HG03064 (cell line): ENCODE measurements at regions not wholly inside any gene's neighbourhood (a gene's known extent, or its start where the extent isn't known, plus 50 kb on each side); places are given as distances from the start of the nearest gene placed in this dataset.
"Not testable (repeated sequence)": the region's sequence is repeated elsewhere in the genome, so short reads cannot be mapped to it uniquely, and the experiment has no call there.

Source experiments
- ATAC-seq: cut with Tn5 transposase; IDR thresholded peaks from one replicate; pipeline ENCODE4 v1.9.1; 2021; ENCODE audit warnings: low read depth; ENCODE audit not compliant: unreplicated experiment

GRCh38 chr2:111315188-111315917 lies 194.6 kb downstream of the BCL2L11 start:
- ATAC-seq = not testable (repeated sequence)

- not testable (repeated sequence) for ATAC-seq
These were observed 195.6 kb downstream of the BCL2L11 start for GRCh38 chr2:111316221-111316741.

GRCh38 chr2:111316881-111317549 lies 196.3 kb downstream of the BCL2L11 start:
- ATAC-seq = not testable (repeated sequence)

GRCh38 chr2:111319552-111319951 lies 198.8 kb downstream of the BCL2L11 start:
- ATAC-seq = not testable (repeated sequence)

- ATAC-seq = not testable (repeated sequence)
These were observed 199.6 kb downstream of the BCL2L11 start for GRCh38 chr2:111320264-111320663.

- not testable (repeated sequence) for ATAC-seq
These were observed 200.3 kb downstream of the BCL2L11 start for GRCh38 chr2:111320965-111321364.

GRCh38 chr2:111323384-111323783 lies 202.7 kb downstream of the BCL2L11 start:
- ATAC-seq = not testable (repeated sequence)

- not testable (repeated sequence) for ATAC-seq
These were observed 207.0 kb downstream of the BCL2L11 start for GRCh38 chr2:111327726-111328125.

GRCh38 chr2:111329309-111329708 lies 208.6 kb downstream of the BCL2L11 start:
- ATAC-seq = not testable (repeated sequence)

GRCh38 chr2:111331099-111331724 lies 210.5 kb downstream of the BCL2L11 start:
- ATAC-seq = not testable (repeated sequence)

- not testable (repeated sequence) for ATAC-seq
These were observed 214.7 kb downstream of the BCL2L11 start for GRCh38 chr2:111335220-111335907.

- ATAC-seq = not testable (repeated sequence)
These were observed 217.8 kb downstream of the BCL2L11 start for GRCh38 chr2:111338474-111338873.

- not testable (repeated sequence) for ATAC-seq
These were observed 218.8 kb downstream of the BCL2L11 start for GRCh38 chr2:111339476-111339875.

- ATAC-seq = not testable (repeated sequence)
These were observed 223.9 kb downstream of the BCL2L11 start for GRCh38 chr2:111344590-111344989.

GRCh38 chr2:111345439-111345838 lies 224.7 kb downstream of the BCL2L11 start:
- not testable (repeated sequence) for ATAC-seq

- not testable (repeated sequence) for ATAC-seq
These were observed 225.6 kb downstream of the BCL2L11 start for GRCh38 chr2:111346018-111346930.

- not testable (repeated sequence) for ATAC-seq
These were observed 227.0 kb downstream of the BCL2L11 start for GRCh38 chr2:111347695-111348094.

- ATAC-seq = not testable (repeated sequence)
These were observed 227.6 kb downstream of the BCL2L11 start for GRCh38 chr2:111348316-111348715.

- not testable (repeated sequence) for ATAC-seq
These were observed 234.5 kb downstream of the BCL2L11 start for GRCh38 chr2:111355022-111355817.
